GDM1 (cell line): ENCODE measurements at regions not wholly inside any gene's neighbourhood (a gene's known extent, or its start where the extent isn't known, plus 50 kb on each side); places are given as distances from the start of the nearest gene placed in this dataset.
A peak's percentile ranks its signal among the peaks of the same experiment; 100 is the strongest.

Experiments
- DNase-seq: peaks from one replicate; lab custom pipeline; 2025; lab: John Stamatoyannopoulos, UW

- no peak for DNase-seq
These were observed 728.7 kb upstream of the TMEM132C start for GRCh38 chr12:127538316-127538715.

GRCh38 chr12:127539226-127539858 is 727.6 kb upstream of the TMEM132C start:
- DNase-seq, result no peak

- DNase-seq, result no peak
These were observed 724.6 kb upstream of the TMEM132C start for GRCh38 chr12:127542391-127542790.

GRCh38 chr12:127542931-127543330 is 724.0 kb upstream of the TMEM132C start:
- no peak for DNase-seq

GRCh38 chr12:127546721-127547505 is 720.1 kb upstream of the TMEM132C start:
- DNase-seq, result no peak

DNA sequence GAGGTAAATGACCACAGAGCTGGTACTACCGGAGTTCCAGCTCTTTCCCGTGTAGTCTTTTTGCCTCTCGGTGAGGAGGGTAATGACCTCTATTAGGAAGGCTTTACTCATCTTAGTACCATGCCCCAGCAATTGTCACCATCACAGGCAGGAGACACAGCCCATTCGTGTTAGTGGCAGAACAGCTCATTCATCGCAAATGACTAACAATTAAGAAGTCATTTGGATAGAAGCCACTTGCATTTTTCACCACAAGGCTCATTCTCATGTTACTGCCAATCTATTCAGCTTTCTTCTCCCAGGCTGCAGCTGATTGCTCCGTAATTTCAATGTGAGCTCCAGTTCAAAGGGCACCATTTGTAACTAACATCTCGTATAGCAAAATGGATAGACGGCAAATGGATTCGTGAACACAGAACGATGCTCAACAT is 718.8 kb upstream of the TMEM132C start:
- DNase-seq, result no peak

DNA sequence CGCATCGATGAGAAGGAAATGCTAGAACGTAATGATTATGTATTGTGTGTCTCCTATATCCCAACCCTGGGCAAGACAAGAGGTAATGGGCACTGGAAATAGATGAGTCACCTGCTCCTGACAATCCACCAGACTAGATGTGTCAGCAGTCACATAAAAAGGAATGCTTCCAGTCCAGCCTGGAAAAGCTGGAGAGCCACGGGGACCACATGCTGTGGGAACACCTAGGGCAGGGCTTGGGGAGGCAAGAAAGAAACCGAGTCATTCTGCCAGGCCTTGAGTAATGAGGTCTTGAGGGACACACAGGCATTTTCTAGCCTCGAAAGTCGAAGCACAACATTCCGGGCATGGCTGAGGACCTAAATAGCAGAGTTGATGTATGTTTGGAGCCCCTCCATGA is 716.7 kb upstream of the TMEM132C start:
- no peak for DNase-seq

GRCh38 chr12:127552838-127553237 is 714.1 kb upstream of the TMEM132C start:
- no peak for DNase-seq

- no peak for DNase-seq
These were observed 711.9 kb upstream of the TMEM132C start for GRCh38 chr12:127555071-127555470.

DNA sequence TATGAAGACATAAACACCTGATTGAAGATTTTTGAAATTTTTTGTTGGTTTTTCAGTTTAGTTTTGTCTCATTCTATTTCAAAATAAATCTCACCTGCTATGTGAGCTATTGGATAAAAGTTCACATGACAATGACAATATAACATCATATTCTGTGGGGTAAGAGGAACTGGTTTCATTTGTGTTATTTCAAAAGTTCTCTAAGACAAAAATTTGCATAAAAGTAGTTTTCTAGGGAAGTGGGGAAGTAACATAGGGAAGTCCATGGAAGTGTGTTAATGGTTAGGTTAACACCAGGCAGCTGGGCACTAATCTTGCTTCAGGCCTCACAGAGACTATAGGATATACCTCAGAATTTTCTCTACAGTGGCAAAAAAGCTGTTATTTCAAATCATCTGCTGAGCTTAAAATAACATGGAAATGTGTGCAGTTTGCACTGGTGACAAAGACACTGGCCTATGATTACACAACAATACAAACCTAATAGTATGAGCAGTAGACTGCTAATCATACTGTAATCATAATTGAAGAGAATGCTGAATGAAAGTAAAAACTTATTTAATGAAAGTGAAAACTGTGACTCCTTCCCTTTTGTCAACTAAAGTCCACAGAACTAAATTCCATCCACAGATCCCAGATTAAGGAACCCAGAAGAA is 710.6 kb upstream of the TMEM132C start:
- DNase-seq, result no peak

DNA sequence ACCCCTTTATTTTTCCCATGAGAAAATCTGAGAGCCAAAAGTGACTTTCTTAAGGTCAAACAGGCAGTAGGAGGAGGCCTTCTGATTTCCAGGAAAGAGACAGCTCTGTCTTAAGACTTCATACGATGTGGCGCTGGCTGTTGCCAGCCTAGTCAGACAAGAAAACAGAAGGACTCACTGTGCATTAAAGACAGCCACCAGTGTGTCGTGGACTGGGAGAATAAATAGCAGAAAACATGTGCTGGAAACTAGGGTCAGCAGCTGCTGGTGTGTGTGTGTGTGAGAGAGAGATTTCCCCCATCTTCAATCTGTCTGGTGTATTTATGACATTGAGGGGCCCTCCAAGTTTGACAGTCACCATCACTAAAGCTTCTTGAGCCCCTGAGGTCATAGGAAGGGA is 708.6 kb upstream of the TMEM132C start:
- DNase-seq, result no peak

DNA sequence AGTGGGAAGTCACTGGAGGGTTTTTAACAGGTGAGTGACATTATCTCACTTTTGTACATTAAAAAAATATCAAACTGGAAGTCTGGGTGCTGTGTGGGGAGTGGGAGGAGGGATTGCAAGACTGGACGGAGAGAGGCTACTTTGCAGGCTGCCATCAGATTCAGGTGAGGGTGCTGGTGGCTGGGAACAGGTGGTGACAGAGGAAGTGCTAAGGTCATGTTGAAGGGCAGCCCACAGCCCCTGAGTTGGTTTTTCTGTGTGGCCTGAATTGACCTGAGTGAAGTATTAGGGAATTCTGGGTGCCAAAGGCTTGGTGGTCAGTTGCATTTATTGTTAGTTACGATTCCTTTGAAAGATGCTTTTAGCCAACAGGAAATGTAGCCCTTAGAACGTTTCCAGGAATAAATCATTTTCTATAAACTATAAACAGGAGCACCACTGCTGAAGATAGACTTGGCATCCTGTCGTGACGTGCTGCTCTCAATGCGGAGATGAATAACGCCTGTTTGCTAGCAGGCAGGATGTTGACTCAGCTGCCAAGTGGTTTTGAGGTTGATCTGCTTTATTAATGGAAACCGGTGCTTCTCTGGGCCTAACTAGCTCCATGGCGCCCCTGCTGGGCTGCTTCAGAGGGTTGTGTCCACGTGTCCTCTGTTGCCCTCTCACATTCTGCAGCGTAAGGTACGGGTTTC is 707.5 kb upstream of the TMEM132C start:
- peak; percentile 66 for DNase-seq

- no peak for DNase-seq
These were observed 706.9 kb upstream of the TMEM132C start for GRCh38 chr12:127560041-127560478.

DNA sequence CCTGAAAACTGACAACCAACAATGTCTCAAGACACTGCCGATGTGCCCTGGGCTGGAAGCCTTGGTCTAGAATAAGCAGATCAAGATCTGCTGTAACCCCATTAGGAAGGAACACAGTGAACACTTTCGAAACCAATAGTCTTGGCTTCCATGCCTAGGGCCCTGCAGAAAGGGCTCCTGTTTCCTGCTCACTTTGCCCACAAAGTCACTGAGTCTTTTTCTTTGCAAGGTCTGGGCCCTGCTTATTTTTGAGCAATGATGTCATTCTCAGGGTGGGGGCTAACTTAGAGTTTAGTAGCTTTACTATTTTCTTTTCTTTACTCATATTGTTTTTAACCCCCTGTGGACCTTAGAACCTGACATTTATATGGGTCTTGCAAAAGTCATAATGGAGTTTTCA is 704.2 kb upstream of the TMEM132C start:
- no peak for DNase-seq

GRCh38 chr12:127565241-127565640 is 701.7 kb upstream of the TMEM132C start:
- no peak for DNase-seq

- DNase-seq, result no peak
These were observed 699.4 kb upstream of the TMEM132C start for GRCh38 chr12:127567531-127567930.

DNA sequence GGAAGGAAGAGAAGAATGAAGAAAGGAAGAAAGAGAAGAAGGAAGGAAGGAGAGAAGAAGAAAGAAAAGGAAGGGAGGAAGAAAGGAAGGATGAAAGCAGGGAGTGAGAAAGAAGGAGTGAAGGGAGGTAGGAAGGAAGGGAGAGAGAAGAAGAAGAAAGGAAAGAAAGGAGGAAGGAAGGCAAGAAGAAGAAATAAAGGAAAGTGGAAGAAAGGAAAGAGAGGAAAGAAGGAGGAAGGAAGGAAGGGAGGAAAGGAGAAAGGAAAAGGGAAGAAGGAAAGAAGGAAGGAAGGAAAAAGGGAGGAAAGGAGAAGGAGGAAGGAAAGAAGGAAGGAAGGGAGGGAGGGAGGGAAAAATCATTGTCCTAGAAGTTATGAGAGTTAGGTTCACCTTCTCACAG is 696.6 kb upstream of the TMEM132C start:
- no peak for DNase-seq

DNA sequence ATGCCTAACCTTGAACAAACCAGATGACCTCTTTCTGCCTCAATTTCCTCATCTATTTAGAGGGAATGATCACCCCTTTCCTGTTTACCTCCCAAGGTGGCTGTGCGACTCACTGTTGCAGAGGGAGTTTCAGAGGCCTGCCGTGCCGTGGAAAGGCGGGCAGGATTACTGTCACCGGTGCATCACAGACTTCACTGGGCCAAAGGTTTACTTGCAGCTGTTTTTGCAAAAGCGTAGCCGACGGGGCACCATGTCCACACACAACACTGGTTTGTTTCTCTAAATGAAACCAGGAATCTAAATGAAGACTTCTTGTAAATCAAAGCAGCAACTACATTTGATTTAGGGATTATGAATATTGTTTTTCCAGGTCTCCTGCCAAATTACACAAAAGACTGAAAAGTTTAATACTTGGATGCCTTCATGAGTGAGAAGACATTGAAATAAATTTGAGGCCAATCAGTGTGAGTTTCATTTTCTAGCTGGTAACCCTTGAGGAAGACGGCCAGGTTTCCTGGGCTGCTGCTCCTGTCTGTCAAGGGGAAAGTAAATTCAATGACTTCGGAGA is 696.1 kb upstream of the TMEM132C start:
- no peak for DNase-seq

DNA sequence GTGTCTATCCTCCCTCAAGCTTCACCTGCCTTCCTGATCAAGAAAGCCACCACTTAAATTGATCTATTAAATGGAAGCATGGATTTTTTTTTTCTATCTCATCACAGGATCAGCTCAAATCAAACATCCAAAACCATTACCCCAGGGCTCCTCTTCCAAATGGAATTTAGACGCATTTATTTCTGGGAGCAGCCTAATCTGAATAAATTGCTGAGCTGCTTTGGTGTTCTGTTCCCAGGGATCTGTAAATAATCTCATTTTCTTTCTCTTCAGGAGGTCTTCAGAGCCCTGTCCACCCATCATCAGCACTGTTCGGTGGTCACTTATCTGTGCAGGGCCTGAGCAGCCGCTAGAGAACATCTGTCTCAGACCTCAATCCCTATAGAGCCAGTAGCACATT is 695.4 kb upstream of the TMEM132C start:
- DNase-seq, result no peak

DNA sequence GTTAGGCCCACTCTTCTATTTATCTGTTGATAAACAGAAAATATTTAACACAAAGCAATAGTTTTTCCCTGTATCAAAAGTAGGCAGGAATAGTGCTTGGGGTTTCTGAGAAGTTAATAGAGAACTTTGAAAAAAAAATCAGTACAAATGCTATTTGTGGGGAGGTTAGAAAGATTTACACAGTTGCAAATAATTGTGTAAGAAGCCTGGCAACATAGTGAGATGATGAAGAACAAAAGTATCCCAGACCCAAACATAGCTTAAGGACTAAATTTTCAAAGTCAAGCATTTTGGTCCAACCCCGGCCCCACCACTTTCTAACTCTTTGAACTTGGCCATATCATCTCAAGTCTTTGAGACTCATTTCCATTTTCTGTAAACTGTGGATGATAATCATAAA is 687.5 kb upstream of the TMEM132C start:
- no peak for DNase-seq

- DNase-seq, result no peak
These were observed 684.9 kb upstream of the TMEM132C start for GRCh38 chr12:127582074-127582473.

DNA sequence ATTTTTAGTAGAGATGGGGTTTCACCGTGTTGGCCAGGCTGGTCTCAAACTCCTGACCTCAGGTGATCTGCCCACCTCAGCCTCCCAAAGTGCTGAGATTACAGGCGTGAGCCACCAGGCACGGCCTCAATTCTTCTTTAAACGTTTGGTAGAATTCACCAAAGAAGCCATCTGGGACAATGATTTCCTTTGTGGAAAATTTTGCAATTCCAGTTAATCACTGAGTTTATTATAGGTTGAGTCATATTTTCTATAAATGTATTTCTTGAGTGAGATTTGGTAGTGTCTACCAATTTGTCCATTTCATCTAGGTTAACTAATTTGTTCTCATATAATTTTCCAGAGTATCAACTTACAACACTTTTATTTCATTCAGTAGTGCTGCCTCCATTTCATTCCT is 683.9 kb upstream of the TMEM132C start:
- DNase-seq, result no peak
